Endodermal cell (in vitro differentiated cells): ENCODE measurements at regions not wholly inside any gene's neighbourhood (a gene's known extent, or its start where the extent isn't known, plus 50 kb on each side); places are given as distances from the start of the nearest gene placed in this dataset.

Experiments
- DNase-seq: peaks from one replicate; pipeline ENCODE4 v3.0.0-alpha.2; 2017
- H3K27ac ChIP-seq: 2 replicates; pipeline ENCODE4 v1.5.1; 2013; ENCODE audit warnings: mild to moderate bottlenecking, low read depth, low read length, moderate library complexity
- H3K27me3 ChIP-seq: 2 replicates; pipeline ENCODE4 v1.6.1; 2013; ENCODE audit warnings: mild to moderate bottlenecking, low read length, moderate library complexity; ENCODE audit not compliant: insufficient read depth, control insufficient read depth, poor library complexity, severe bottlenecking
- H3K36me3 ChIP-seq: 2 replicates; pipeline ENCODE4 v1.7.0; 2013; ENCODE audit warnings: mild to moderate bottlenecking, low read length, moderate library complexity; ENCODE audit not compliant: control insufficient read depth, insufficient read depth
- H3K4me1 ChIP-seq: one replicate; pipeline ENCODE4 v1.7.0; 2013; ENCODE audit warnings: low read length; ENCODE audit not compliant: control insufficient read depth, insufficient read depth
- H3K4me3 ChIP-seq: 2 replicates; pipeline ENCODE4 v1.5.1; 2013; ENCODE audit warnings: mild to moderate bottlenecking, low read length, moderate library complexity
- H3K9ac ChIP-seq: 2 replicates; pipeline ENCODE4 v1.6.1; 2013; ENCODE audit warnings: mild to moderate bottlenecking, low read length, moderate library complexity; ENCODE audit not compliant: poor library complexity, severe bottlenecking; ENCODE audit errors: extremely low read depth
- H3K9me3 ChIP-seq: 2 replicates; pipeline ENCODE4 v1.6.1; 2013; ENCODE audit warnings: mild to moderate bottlenecking, low read length, moderate library complexity; ENCODE audit not compliant: control insufficient read depth
- H3K27ac Mint-ChIP-seq: 2 replicates; pipeline ENCODE4 v1.8.0; 2020; ENCODE audit warnings: mixed read lengths
- H3K27me3 Mint-ChIP-seq: 2 replicates; pipeline ENCODE4 v1.8.0; 2021; ENCODE audit warnings: mild to moderate bottlenecking, mixed read lengths; ENCODE audit not compliant: insufficient read depth
- H3K36me3 Mint-ChIP-seq: 2 replicates; pipeline ENCODE4 v1.8.0; 2020; ENCODE audit warnings: low read depth, mixed read lengths
- H3K4me1 Mint-ChIP-seq: 2 replicates; pipeline ENCODE4 v1.8.0; 2020; ENCODE audit warnings: mixed read lengths
- H3K4me3 Mint-ChIP-seq: 2 replicates; pipeline ENCODE4 v1.8.0; 2020; ENCODE audit warnings: mild to moderate bottlenecking, moderate library complexity, mixed read lengths
- H3K9me3 Mint-ChIP-seq: 2 replicates; pipeline ENCODE4 v1.8.0; 2020; ENCODE audit warnings: mild to moderate bottlenecking, mixed read lengths
- WGBS, 2 experiments: methylation state at CpG; one replicate each; pipeline versions ENCODE4 v1.1.5 to v1.1.7; 2013; ENCODE audit warnings: missing lambda C conversion rate in 2 of 2, mixed read lengths in 1 of 2; ENCODE audit not compliant: insufficient coverage in 1 of 2, insufficient read length in 1 of 2; 5-methylcytosine and 5-hydroxymethylcytosine counted together
- TF ChIP-seq, protein P1 (sequence below): fragments of 200-600 bp; sonication (generic); conservative IDR thresholded peaks from 2 replicates; pipeline ENCODE4 v1.5.0; 2021; ENCODE audit warnings: antibody characterized with exemption, mild to moderate bottlenecking

DNA sequence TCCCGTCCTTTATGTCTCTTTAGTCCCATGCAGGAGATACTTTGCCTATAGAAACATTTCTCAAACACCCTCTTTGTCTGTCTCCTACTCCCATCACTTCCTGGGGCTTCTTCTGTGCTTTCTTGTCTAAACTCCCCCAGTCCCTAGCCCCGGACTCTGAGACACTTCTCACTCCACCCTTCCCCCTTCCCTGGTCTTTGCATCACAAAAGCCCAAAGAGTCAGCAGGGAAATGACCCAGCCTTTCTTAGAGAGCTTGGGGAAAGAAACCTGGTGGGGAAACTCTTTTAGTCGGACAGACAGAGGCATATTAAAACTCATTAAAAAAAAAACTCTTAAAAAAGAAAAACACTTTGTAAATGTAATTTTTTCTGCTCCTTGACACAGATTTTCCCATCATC lies 211.2 kb downstream of the TJP1 start:
- TF ChIP-seq, protein P1, sequence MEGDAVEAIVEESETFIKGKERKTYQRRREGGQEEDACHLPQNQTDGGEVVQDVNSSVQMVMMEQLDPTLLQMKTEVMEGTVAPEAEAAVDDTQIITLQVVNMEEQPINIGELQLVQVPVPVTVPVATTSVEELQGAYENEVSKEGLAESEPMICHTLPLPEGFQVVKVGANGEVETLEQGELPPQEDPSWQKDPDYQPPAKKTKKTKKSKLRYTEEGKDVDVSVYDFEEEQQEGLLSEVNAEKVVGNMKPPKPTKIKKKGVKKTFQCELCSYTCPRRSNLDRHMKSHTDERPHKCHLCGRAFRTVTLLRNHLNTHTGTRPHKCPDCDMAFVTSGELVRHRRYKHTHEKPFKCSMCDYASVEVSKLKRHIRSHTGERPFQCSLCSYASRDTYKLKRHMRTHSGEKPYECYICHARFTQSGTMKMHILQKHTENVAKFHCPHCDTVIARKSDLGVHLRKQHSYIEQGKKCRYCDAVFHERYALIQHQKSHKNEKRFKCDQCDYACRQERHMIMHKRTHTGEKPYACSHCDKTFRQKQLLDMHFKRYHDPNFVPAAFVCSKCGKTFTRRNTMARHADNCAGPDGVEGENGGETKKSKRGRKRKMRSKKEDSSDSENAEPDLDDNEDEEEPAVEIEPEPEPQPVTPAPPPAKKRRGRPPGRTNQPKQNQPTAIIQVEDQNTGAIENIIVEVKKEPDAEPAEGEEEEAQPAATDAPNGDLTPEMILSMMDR: no peak

GRCh38 chr15:29601811-29602210 lies 220.5 kb downstream of the TJP1 start:
- no peaks in the 10 kb centered on the region for H3K9me3 Mint-ChIP-seq
- Histone ChIP-seq H3K27me3 (peaks cover 33% of the 10 kb centered on the region), H3K27ac (no peak overlapping the region), H3K36me3 (no peaks in the 10 kb centered on the region), H3K9me3 (no peaks in the 10 kb centered on the region), H3K4me1 (no peaks in the 10 kb centered on the region), H3K9ac (no peak overlapping the region), H3K4me3 (no peak overlapping the region)
- H3K27me3 Mint-ChIP-seq: peaks cover 26% of the 10 kb centered on the region
- TF ChIP-seq, protein P1: no peak
- H3K36me3 Mint-ChIP-seq: no peaks in the 10 kb centered on the region
- no peak for DNase-seq
- WGBS, 2 experiments: 92 to 94% methylated on average over 4 to 5 of the region's 5 CpGs
- H3K4me1 Mint-ChIP-seq: no peaks in the 10 kb centered on the region
- H3K4me3 Mint-ChIP-seq: no peak overlapping the region
- no peak overlapping the region for H3K27ac Mint-ChIP-seq

More for the DNA sequence above, 211.2 kb downstream of the TJP1 start:
- Histone ChIP-seq H3K36me3 (no peaks in the 10 kb centered on the region), H3K4me3 (no peak overlapping the region), H3K9ac (no peak overlapping the region), H3K4me1 (no peaks in the 10 kb centered on the region), H3K9me3 (no peaks in the 10 kb centered on the region), H3K27me3 (no peaks in the 10 kb centered on the region), H3K27ac (no peak overlapping the region)
- H3K36me3 Mint-ChIP-seq: no peaks in the 10 kb centered on the region
- peaks cover 26% of the 10 kb centered on the region for H3K4me1 Mint-ChIP-seq
- H3K27ac Mint-ChIP-seq: no peak overlapping the region
- no peak overlapping the region for H3K4me3 Mint-ChIP-seq
- WGBS, 2 experiments: 29 to 54% methylated on average over 2 to 3 of the region's 3 CpGs
- H3K9me3 Mint-ChIP-seq: no peaks in the 10 kb centered on the region
- H3K27me3 Mint-ChIP-seq: peaks cover 8% of the 10 kb centered on the region
- DNase-seq: peak; percentile 66

- WGBS, 2 experiments: 71 to 90% methylated on average over 1 of the region's 1 CpG
- H3K36me3 Mint-ChIP-seq: no peaks in the 10 kb centered on the region
- Histone ChIP-seq H3K27ac (no peak overlapping the region), H3K27me3 (peaks cover 34% of the 10 kb centered on the region), H3K36me3 (no peaks in the 10 kb centered on the region), H3K9me3 (no peaks in the 10 kb centered on the region), H3K4me3 (no peak overlapping the region), H3K4me1 (no peaks in the 10 kb centered on the region), H3K9ac (no peak overlapping the region)
- no peak overlapping the region for H3K27ac Mint-ChIP-seq
- no peaks in the 10 kb centered on the region for H3K4me1 Mint-ChIP-seq
- no peak overlapping the region for H3K4me3 Mint-ChIP-seq
- peaks cover 28% of the 10 kb centered on the region for H3K27me3 Mint-ChIP-seq
- H3K9me3 Mint-ChIP-seq: no peaks in the 10 kb centered on the region
- TF ChIP-seq, protein P1: no peak
- DNase-seq: no peak
Measured at GRCh38 chr15:29600262-29600661, 222.0 kb downstream of the TJP1 start.
